ENCODE measurements at regions not wholly inside any gene's neighbourhood (a gene's known extent, or its start where the extent isn't known, plus 50 kb on each side); places are given as distances from the start of the nearest gene placed in this dataset.

DNA sequence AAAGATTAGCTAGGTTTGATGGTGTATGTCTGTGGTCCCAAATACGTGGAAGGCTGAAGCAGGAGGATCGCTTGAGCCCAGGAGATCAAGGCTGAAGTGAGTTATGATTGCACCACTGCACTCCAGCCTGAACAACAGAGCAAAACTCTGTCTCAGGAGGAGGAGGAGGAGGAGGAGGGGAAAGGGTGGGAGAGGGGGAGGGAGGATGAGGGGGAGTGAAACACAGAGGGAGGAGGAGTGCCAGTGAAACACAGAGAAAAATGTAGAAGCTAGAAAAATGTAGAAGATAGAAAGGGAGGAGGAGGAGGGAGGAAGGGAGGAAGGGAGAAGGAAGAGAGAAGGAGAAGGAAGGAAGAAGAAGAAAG, 387.5 kb downstream of the MTX2 start:
- no peak for TF ChIP-seq GABPA (IDR thresholded peaks at IDR 0.05 in 1 of 2, conservative IDR thresholded peaks at IDR 0.05 in 1 of 2)
- TF ChIP-seq, protein P1, sequence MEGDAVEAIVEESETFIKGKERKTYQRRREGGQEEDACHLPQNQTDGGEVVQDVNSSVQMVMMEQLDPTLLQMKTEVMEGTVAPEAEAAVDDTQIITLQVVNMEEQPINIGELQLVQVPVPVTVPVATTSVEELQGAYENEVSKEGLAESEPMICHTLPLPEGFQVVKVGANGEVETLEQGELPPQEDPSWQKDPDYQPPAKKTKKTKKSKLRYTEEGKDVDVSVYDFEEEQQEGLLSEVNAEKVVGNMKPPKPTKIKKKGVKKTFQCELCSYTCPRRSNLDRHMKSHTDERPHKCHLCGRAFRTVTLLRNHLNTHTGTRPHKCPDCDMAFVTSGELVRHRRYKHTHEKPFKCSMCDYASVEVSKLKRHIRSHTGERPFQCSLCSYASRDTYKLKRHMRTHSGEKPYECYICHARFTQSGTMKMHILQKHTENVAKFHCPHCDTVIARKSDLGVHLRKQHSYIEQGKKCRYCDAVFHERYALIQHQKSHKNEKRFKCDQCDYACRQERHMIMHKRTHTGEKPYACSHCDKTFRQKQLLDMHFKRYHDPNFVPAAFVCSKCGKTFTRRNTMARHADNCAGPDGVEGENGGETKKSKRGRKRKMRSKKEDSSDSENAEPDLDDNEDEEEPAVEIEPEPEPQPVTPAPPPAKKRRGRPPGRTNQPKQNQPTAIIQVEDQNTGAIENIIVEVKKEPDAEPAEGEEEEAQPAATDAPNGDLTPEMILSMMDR (IDR thresholded peaks at IDR 0.05; ENCODE audit: low read depth, low read length, missing input control) = no peak
